GM12878 (cell line): ENCODE measurements at regions not wholly inside any gene's neighbourhood (a gene's known extent, or its start where the extent isn't known, plus 50 kb on each side); places are given as distances from the start of the nearest gene placed in this dataset.

ENCODE experiments used
- ATAC-seq: fragments of 200-7000 bp; cut with Tn5 transposase; 3 replicates; pipeline ENCODE4 v1.9.1; 2020; ENCODE audit warnings: mild to moderate bottlenecking, moderate library complexity
- BruUV-seq: library from RNA; stranded (reverse); fragments of 400-500 nt; replicated peaks from 2 replicates; lab custom pipeline; 2021; lab: Mats Ljungman, UMichigan
- CTCF ChIA-PET: fragments of 300-600 bp; sonication (Branson Sonifier 250); formaldehyde crosslinking; extraction: SDS; loops from one replicate; lab custom pipeline; 2021; ENCODE audit warnings: inconsistent platforms; lab: Yijun Ruan, JAX
- POLR2A ChIA-PET: fragments of 350-600 bp; formaldehyde crosslinking; extraction: SDS; loops from one replicate; lab custom pipeline; 2021; ENCODE audit warnings: inconsistent platforms; lab: Charles Lee
- RAD21 ChIA-PET: fragments of 300-600 bp; sonication (Branson Sonifier 250); formaldehyde crosslinking; loops from one replicate; lab custom pipeline; 2023; ENCODE audit warnings: antibody characterized with exemption; ENCODE audit not compliant: unreplicated experiment; lab: Charles Lee
- SMC1A ChIA-PET: fragments of 300-600 bp; sonication (Branson Sonifier 250); formaldehyde crosslinking; loops from one replicate; lab custom pipeline; 2023; ENCODE audit not compliant: unreplicated experiment, uncharacterized antibody; lab: Charles Lee
- DNase-seq: peaks from one replicate; pipeline ENCODE4 v3.0.0-alpha.2; 2011; ENCODE audit warnings: low read depth, low spot score
- FAIRE-seq: peaks from 3 replicates; lab custom pipeline; 2011; peaks lifted over from hg19 to GRCh38; lab: Jason Lieb, UNC
- H2AFZ ChIP-seq: 2 replicates; pipeline ENCODE4 v1.6.0; 2011; ENCODE audit warnings: low read depth, low read length, control low read depth; ENCODE audit not compliant: control insufficient read depth
- H3K27ac ChIP-seq: 2 replicates; pipeline ENCODE4 v1.5.1; 2011; ENCODE audit warnings: control low read depth; ENCODE audit not compliant: control insufficient read depth, insufficient read depth
- H3K27me3 ChIP-seq, 2 experiments: replicated peaks in 1 of 2; 2 replicates each; pipeline versions ENCODE4 v1.6.0 to v1.6.1; 2011; ENCODE audit warnings: low read length in 1 of 2; ENCODE audit not compliant: control insufficient read depth in 2 of 2, insufficient read depth in 2 of 2
- H3K36me3 ChIP-seq, 2 experiments: 2 replicates each; pipeline ENCODE4 v1.5.1; 2011; ENCODE audit warnings: low read length in 1 of 2; ENCODE audit not compliant: control insufficient read depth in 2 of 2, insufficient read depth in 2 of 2
- H3K4me1 ChIP-seq: 2 replicates; pipeline ENCODE4 v1.6.1; 2011; ENCODE audit warnings: mild to moderate bottlenecking, low read length, moderate library complexity, mixed read lengths; ENCODE audit not compliant: control insufficient read depth, insufficient read depth
- H3K4me2 ChIP-seq: 2 replicates; pipeline ENCODE4 v1.6.0; 2011; ENCODE audit warnings: control low read depth; ENCODE audit not compliant: control insufficient read depth, insufficient read depth
- H3K4me3 ChIP-seq: fragments of 200-600 bp; sonication (generic); 2 replicates; pipeline ENCODE4 v1.5.1; 2016
- H3K79me2 ChIP-seq: 2 replicates; pipeline ENCODE4 v1.6.0; 2011; ENCODE audit warnings: low read length; ENCODE audit not compliant: control insufficient read depth, insufficient read depth
- H3K9ac ChIP-seq: 2 replicates; pipeline ENCODE4 v1.8.0; 2011; ENCODE audit warnings: low read length, control low read depth, mixed read lengths; ENCODE audit not compliant: control insufficient read depth, insufficient read depth
- H3K9me3 ChIP-seq: replicated peaks from 3 replicates; pipeline ENCODE4 v1.5.1; 2011; ENCODE audit warnings: mild to moderate bottlenecking, low read length; ENCODE audit not compliant: control insufficient read depth, insufficient read depth
- H4K20me1 ChIP-seq: 2 replicates; pipeline ENCODE4 v1.6.0; 2011; ENCODE audit not compliant: control insufficient read depth, insufficient read depth
- CREB1 ChIP-seq: IDR thresholded peaks from 2 replicates; pipeline ENCODE4 v1.6.1; 2012; ENCODE audit warnings: low read depth, mild to moderate bottlenecking, inconsistent platforms
- HDAC2 ChIP-seq: fragments of 200-600 bp; sonication (generic); IDR thresholded peaks from 2 replicates; pipeline ENCODE4 v1.6.1; 2017
- HDAC6 ChIP-seq: fragments of 200-600 bp; sonication (generic); IDR thresholded peaks from one replicate; pipeline ENCODE4 v1.8.0; 2017; ENCODE audit warnings: antibody characterized with exemption; ENCODE audit not compliant: unreplicated experiment
- IRF3 ChIP-seq: fragments of 450-650 bp; IDR thresholded peaks from 2 replicates; pipeline ENCODE4 v1.6.1; 2014; ENCODE audit warnings: mild to moderate bottlenecking
- LARP7 ChIP-seq: fragments of 450-650 bp; IDR thresholded peaks from 2 replicates; pipeline ENCODE4 v1.6.1; 2017; ENCODE audit warnings: mild to moderate bottlenecking
- MTA2 ChIP-seq: fragments of 450-650 bp; IDR thresholded peaks from 2 replicates; pipeline ENCODE4 v1.6.1; 2016; ENCODE audit warnings: low read depth, mild to moderate bottlenecking, moderate library complexity
- MYC ChIP-seq: IDR thresholded peaks from 2 replicates; pipeline ENCODE4 v1.6.1; 2011; ENCODE audit warnings: mild to moderate bottlenecking, low read length, moderate library complexity, inconsistent platforms; ENCODE audit not compliant: insufficient read depth, insufficient replicate concordance, insufficient read length, severe bottlenecking
- NFIC ChIP-seq: IDR thresholded peaks from 2 replicates; pipeline ENCODE4 v1.6.1; 2012; ENCODE audit warnings: low read depth, mild to moderate bottlenecking, inconsistent platforms, low read length, moderate library complexity
- NRF1 ChIP-seq: conservative IDR thresholded peaks from 2 replicates; pipeline ENCODE4 v1.6.1; 2011; ENCODE audit warnings: mild to moderate bottlenecking, low read depth, low read length, improper control_type of control experiment
- PBX3 ChIP-seq: IDR thresholded peaks from 2 replicates; pipeline ENCODE4 v1.6.1; 2011; ENCODE audit warnings: mild to moderate bottlenecking, low read depth, low read length, moderate library complexity; ENCODE audit not compliant: insufficient replicate concordance
- RFX5 ChIP-seq: IDR thresholded peaks from 2 replicates; pipeline ENCODE4 v1.6.1; 2011; ENCODE audit warnings: low read depth, low read length, improper control_type of control experiment
- SMARCA5 ChIP-seq: fragments of 450-650 bp; IDR thresholded peaks from 2 replicates; pipeline ENCODE4 v1.6.1; 2017; ENCODE audit warnings: mild to moderate bottlenecking
- TAF1 ChIP-seq: IDR thresholded peaks from 2 replicates; pipeline ENCODE4 v1.6.1; 2011; ENCODE audit warnings: mild to moderate bottlenecking, low read depth, low read length, borderline replicate concordance
- ZNF217 ChIP-seq: fragments of 450-650 bp; IDR thresholded peaks from 2 replicates; pipeline ENCODE4 v1.6.1; 2017; ENCODE audit warnings: antibody characterized with exemption, mild to moderate bottlenecking
- ZNF687 ChIP-seq: fragments of 450-650 bp; IDR thresholded peaks from 2 replicates; pipeline ENCODE4 v1.6.1; 2017; ENCODE audit warnings: mild to moderate bottlenecking, moderate library complexity
- WGBS: methylation state at CpG from one replicate; pipeline ENCODE4 v1.1.6; 2016; ENCODE audit warnings: low lambda C conversion rate; ENCODE audit not compliant: insufficient replicate concordance, insufficient coverage; ENCODE audit errors: missing lambda C conversion rate; 5-methylcytosine and 5-hydroxymethylcytosine counted together
- in situ Hi-C: fragments of 300-500 bp; cut with MboI; formaldehyde crosslinking; loops from 9 replicates; pipeline ENCODE4 v1.14.3; 2018; ENCODE audit warnings: mixed read lengths
- intact Hi-C: fragments of 100-400 bp; cut with micrococcal nuclease; formaldehyde crosslinking; loops from one replicate; pipeline ENCODE4 v1.14.2; 2022; ENCODE audit not compliant: unreplicated experiment

GRCh38 chr4:38290366-38290765 lies 330.2 kb downstream of the PTTG2 start:
- CTCF ChIA-PET = no interaction called here
- RAD21 ChIA-PET = no interaction called here

More at GRCh38 chr4:38290366-38290765, 330.2 kb downstream of the PTTG2 start:
- H3K4me1 ChIP-seq = no peaks in the 10 kb centered on the region
- 50% methylated on average over 3 of the region's 3 CpGs for WGBS
- ChIA-PET SMC1A (no interaction called here), POLR2A (no interaction called here)
- TF ChIP-seq TAF1 (no peak), LARP7 (no peak), NRF1 (no peak), CREB1 (no peak), MYC (no peak), HDAC6 (no peak), PBX3 (no peak), NFIC (no peak), SMARCA5 (no peak), IRF3 (no peak), ZNF217 (no peak), MTA2 (no peak), ZNF687 (no peak), RFX5 (no peak), HDAC2 (no peak)
- no peak for DNase-seq
- H3K27me3 ChIP-seq = no peaks in the 10 kb centered on the region
- H3K36me3 ChIP-seq = no peaks in the 10 kb centered on the region
- no peak overlapping the region for H3K4me2 ChIP-seq
- intact Hi-C loops (no loop called here), in situ Hi-C loops (no loop called here)
- H3K4me3 ChIP-seq = no peak overlapping the region
- no peak overlapping the region for H3K27ac ChIP-seq
- no peak overlapping the region for H3K9ac ChIP-seq
- no peak overlapping the region for H2AFZ ChIP-seq
- H4K20me1 ChIP-seq = no peaks in the 10 kb centered on the region
- H3K79me2 ChIP-seq = no peaks in the 10 kb centered on the region
- FAIRE-seq = no peak
- no TSS peak for BruUV-seq
- no peak for ATAC-seq
- peaks cover 3% of the 10 kb centered on the region; the same call in 2 of the 3 replicates for H3K9me3 ChIP-seq
